Neural cell (in vitro differentiated cells): ENCODE measurements at regions not wholly inside any gene's neighbourhood (a gene's known extent, or its start where the extent isn't known, plus 50 kb on each side); places are given as distances from the start of the nearest gene placed in this dataset.

Source experiments
- H2AFZ ChIP-seq: fragments of 200-600, 300-800 bp; sonication (generic), shearing (Covaris generic); 2 replicates; pipeline ENCODE4 v1.6.0; 2014; ENCODE audit warnings: low read depth, mild to moderate bottlenecking, antibody characterized with exemption, low read length, moderate library complexity
- H3F3A ChIP-seq: fragments of 200-600 bp; shearing (Covaris generic); 2 replicates; pipeline ENCODE4 v1.6.1; 2016; ENCODE audit warnings: mild to moderate bottlenecking, moderate library complexity, mixed read lengths, antibody characterized with exemption, low read length; ENCODE audit not compliant: insufficient read depth, poor library complexity, severe bottlenecking
- H3K27ac ChIP-seq: fragments of 200-600, 300-800 bp; sonication (generic), shearing (Covaris generic); 2 replicates; pipeline ENCODE4 v1.5.1; 2014; ENCODE audit warnings: mild to moderate bottlenecking, low read length, moderate library complexity
- H3K27me3 ChIP-seq: fragments of 300-800, 200-600 bp; sonication (generic), shearing (Covaris generic); 2 replicates; pipeline ENCODE4 v1.6.0; 2014; ENCODE audit warnings: mild to moderate bottlenecking, low read depth, low read length, moderate library complexity; ENCODE audit not compliant: insufficient read depth
- H3K36me3 ChIP-seq: fragments of 300-800, 200-600 bp; sonication (generic), shearing (Covaris generic); 2 replicates; pipeline ENCODE4 v1.5.1; 2014; ENCODE audit warnings: mild to moderate bottlenecking, antibody characterized with exemption, low read length, moderate library complexity; ENCODE audit not compliant: insufficient read depth
- H3K4me2 ChIP-seq: fragments of 300-800, 200-600 bp; sonication (generic), shearing (Covaris generic); 2 replicates; pipeline ENCODE4 v1.6.0; 2014; ENCODE audit warnings: mild to moderate bottlenecking, low read length
- H3K4me3 ChIP-seq: fragments of 300-800, 200-600 bp; sonication (generic), shearing (Covaris generic); 2 replicates; pipeline ENCODE4 v1.5.1; 2014; ENCODE audit warnings: mild to moderate bottlenecking, low read length, moderate library complexity
- H3K79me2 ChIP-seq: fragments of 200-600 bp; shearing (Covaris generic); replicated peaks from 2 replicates; pipeline ENCODE4 v1.6.0; 2014; ENCODE audit warnings: mild to moderate bottlenecking, low read length, moderate library complexity; ENCODE audit not compliant: insufficient read depth
- H3K9ac ChIP-seq: fragments of 300-800, 200-600 bp; sonication (generic), shearing (Covaris generic); 2 replicates; pipeline ENCODE4 v1.6.1; 2016; ENCODE audit warnings: mild to moderate bottlenecking, low read length, mixed read lengths
- H3K9me2 ChIP-seq: fragments of 200-600 bp; shearing (Covaris generic); 2 replicates; pipeline ENCODE4 v1.6.1; 2016; ENCODE audit warnings: mild to moderate bottlenecking, low read length, mixed read lengths; ENCODE audit not compliant: insufficient read depth
- H3K9me3 ChIP-seq: fragments of 200-600, 300-800 bp; sonication (generic), shearing (Covaris generic); 2 replicates; pipeline ENCODE4 v1.6.1; 2016; ENCODE audit warnings: mild to moderate bottlenecking, mixed run types, low read length, moderate library complexity, mixed read lengths
- H4K20me1 ChIP-seq: fragments of 200-600 bp; shearing (Covaris generic); 2 replicates; pipeline ENCODE4 v1.6.1; 2016; ENCODE audit warnings: mild to moderate bottlenecking, mixed run types; ENCODE audit not compliant: insufficient read depth
- CTCF ChIP-seq: fragments of 450-650 bp; IDR thresholded peaks from 2 replicates; pipeline ENCODE4 v1.5.1; 2014; ENCODE audit warnings: antibody characterized with exemption, mild to moderate bottlenecking, moderate library complexity; ENCODE audit not compliant: poor library complexity, severe bottlenecking
- EP300 ChIP-seq: fragments of 450-650 bp; conservative IDR thresholded peaks from 2 replicates; pipeline ENCODE4 v1.6.1; 2014; ENCODE audit warnings: antibody characterized with exemption, mild to moderate bottlenecking, moderate library complexity; ENCODE audit not compliant: poor library complexity, severe bottlenecking
- EZH2 ChIP-seq: fragments of 200-600, 300-800 bp; shearing (Covaris generic), sonication (generic); IDR thresholded peaks from 2 replicates; pipeline ENCODE4 v1.6.1; 2014; ENCODE audit warnings: antibody characterized with exemption, low read length, borderline replicate concordance, mild to moderate bottlenecking; ENCODE audit not compliant: insufficient read depth, poor library complexity, severe bottlenecking
- MXI1 ChIP-seq: fragments of 450-650 bp; conservative IDR thresholded peaks from 2 replicates; pipeline ENCODE4 v1.6.1; 2014; ENCODE audit warnings: antibody characterized with exemption, mild to moderate bottlenecking; ENCODE audit not compliant: poor library complexity, severe bottlenecking
- POLR2AphosphoS5 ChIP-seq: IDR thresholded peaks from 2 replicates; pipeline ENCODE4 v1.6.1; 2012
- RAD21 ChIP-seq: fragments of 450-650 bp; conservative IDR thresholded peaks from 2 replicates; pipeline ENCODE4 v1.6.1; 2014; ENCODE audit warnings: antibody characterized with exemption, mild to moderate bottlenecking, moderate library complexity
- SMC3 ChIP-seq: fragments of 450-650 bp; conservative IDR thresholded peaks from 2 replicates; pipeline ENCODE4 v1.6.1; 2014; ENCODE audit warnings: antibody characterized with exemption, mild to moderate bottlenecking, moderate library complexity; ENCODE audit not compliant: poor library complexity
- TAF1 ChIP-seq: IDR thresholded peaks from 2 replicates; pipeline ENCODE4 v1.6.1; 2012; ENCODE audit warnings: low read depth

DNA sequence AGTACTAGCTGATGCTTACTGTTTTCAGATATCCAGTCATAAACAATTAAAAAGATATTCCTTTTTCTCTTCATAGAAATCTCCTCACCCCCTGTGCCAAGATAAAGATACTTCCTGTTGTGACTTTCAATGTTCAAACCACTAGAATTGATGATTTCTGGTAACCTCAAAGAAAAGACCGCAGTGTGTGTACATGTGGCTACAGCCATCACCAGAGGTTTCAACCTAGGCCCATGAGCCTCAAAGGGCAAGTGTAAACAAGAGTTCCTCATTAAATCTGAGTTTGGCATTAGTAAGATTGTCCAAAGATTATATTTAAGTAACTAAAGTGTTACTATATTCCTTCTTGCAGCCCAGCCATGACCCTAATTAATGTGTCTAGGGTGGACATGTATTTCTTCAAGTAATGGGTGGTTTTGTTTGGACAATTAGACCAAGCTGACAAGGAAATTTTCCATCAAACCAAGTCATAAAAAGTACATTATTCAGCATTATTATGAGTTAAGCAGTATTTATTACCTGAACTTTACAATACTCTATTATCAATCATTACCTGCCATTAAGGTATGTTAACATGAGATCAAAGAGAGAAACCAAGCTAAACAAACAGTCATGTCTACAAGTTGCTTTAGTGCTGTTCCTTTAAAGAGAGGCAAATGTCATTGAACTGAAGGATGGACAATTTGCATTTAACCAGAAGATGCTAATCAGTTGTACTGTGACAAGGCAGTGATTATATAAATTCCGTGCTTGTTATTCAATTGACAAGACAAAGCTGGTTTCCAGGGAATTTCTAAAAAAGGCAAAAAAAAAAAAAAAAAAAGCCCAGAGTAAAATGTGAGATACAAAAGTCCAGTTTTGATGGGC is 382.7 kb downstream of the LNPK start:
- Histone ChIP-seq H3K27me3 (no peaks in the 10 kb centered on the region), H3K36me3 (no peaks in the 10 kb centered on the region), H3K9me2 (no peaks in the 10 kb centered on the region), H4K20me1 (no peaks in the 10 kb centered on the region), H3K9ac (no peak overlapping the region), H3K79me2 (no peaks in the 10 kb centered on the region), H3K27ac (no peak overlapping the region), H3K4me3 (no peak overlapping the region), H3K4me2 (no peak overlapping the region), H3K9me3 (no peaks in the 10 kb centered on the region), H3F3A (no peaks in the 10 kb centered on the region), H2AFZ (no peak overlapping the region)
- TF ChIP-seq EZH2 (no peak), CTCF (no peak), RAD21 (no peak), MXI1 (no peak), SMC3 (no peak), POLR2AphosphoS5 (no peak), TAF1 (no peak)

DNA sequence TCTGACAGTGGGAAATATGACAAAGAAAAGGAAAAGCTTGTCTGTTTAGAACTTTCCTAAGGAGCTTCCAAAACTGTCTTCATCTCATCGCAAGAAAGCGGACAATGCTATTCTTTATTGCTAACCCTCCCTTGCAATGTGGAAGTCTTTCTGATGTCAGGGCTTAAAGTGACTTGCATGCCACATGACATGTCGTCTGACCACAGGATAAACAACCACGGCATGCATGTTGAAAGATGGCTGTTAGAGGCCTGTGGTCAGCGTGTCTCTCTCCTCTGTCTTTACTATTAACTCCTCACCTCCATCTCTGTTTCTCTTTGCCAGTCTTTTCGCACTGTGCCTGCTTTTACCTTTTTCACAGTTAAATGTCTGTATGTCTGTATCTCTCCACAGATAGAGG is 389.8 kb downstream of the LNPK start:
- TF ChIP-seq TAF1 (no peak), RAD21 (no peak)
- H3K9ac ChIP-seq, result no peak overlapping the region
- no peaks in the 10 kb centered on the region for H3K27me3 ChIP-seq
- no peak overlapping the region for H3K4me3 ChIP-seq
- no peaks in the 10 kb centered on the region for H3K79me2 ChIP-seq
- H3F3A ChIP-seq, result no peaks in the 10 kb centered on the region
- H3K4me2 ChIP-seq, result no peak overlapping the region
- no peaks in the 10 kb centered on the region for H3K36me3 ChIP-seq
- H3K9me3 ChIP-seq, result no peaks in the 10 kb centered on the region
- no peak overlapping the region for H2AFZ ChIP-seq
- H3K9me2 ChIP-seq, result no peaks in the 10 kb centered on the region
- no peak overlapping the region for H3K27ac ChIP-seq
- no peaks in the 10 kb centered on the region for H4K20me1 ChIP-seq

DNA sequence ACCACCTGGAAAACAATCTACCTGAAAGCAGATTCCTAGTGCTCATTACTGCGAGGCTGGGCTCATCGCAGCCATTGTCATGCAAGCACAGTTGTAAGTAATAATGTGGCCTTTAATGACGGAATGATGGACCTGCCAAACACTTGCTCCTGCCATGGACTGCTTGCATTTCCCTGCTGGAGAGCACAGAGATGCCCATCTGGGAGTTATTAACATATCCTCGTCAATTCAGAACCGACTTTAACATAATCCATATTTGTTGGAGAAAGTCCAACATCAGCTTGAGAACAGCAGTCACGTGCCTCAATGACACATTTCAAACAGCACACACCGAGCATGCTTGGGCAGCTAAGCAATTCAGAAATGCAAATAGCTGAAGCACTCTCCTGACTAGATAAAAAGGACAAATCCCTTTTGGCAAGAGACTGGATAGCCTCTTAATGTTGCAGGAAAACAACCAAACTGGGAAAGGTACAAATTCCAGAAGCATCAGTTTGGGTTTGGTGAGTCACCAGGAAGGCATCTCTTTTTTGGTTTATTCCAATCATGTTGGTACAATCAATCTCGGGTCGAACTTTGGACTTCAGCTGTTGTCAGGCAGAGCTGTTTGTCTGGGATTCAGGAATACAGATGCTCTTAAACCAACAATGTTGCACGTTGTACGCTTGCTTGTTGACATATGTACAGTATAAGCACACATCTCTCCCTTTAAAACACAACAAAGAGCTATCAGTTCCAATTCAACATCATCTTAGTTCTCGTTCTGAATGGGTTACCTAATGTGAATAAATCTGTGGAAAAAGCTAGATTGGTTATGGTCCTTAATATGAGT is 395.8 kb downstream of the LNPK start:
- TF ChIP-seq TAF1, result no peak
- no peak for TF ChIP-seq POLR2AphosphoS5
- TF ChIP-seq EZH2, result no peak
- TF ChIP-seq EP300, result no peak
- Histone ChIP-seq H3K9me3 (no peaks in the 10 kb centered on the region), H3K9me2 (no peaks in the 10 kb centered on the region)

More for the DNA sequence above, 395.8 kb downstream of the LNPK start:
- H4K20me1 ChIP-seq, result no peaks in the 10 kb centered on the region
- no peak overlapping the region for H3K27ac ChIP-seq
- H3F3A ChIP-seq, result no peaks in the 10 kb centered on the region
- H3K4me2 ChIP-seq, result no peak overlapping the region
- no peak overlapping the region for H3K9ac ChIP-seq
- H3K79me2 ChIP-seq, result no peaks in the 10 kb centered on the region
- no peak overlapping the region for H3K4me3 ChIP-seq
- H2AFZ ChIP-seq, result no peak overlapping the region
- H3K36me3 ChIP-seq, result no peaks in the 10 kb centered on the region
- no peaks in the 10 kb centered on the region for H3K27me3 ChIP-seq
